Right ventricle myocardium inferior (tissue), 1 donor: ENCODE measurements at regions not wholly inside any gene's neighbourhood (a gene's known extent, or its start where the extent isn't known, plus 50 kb on each side); places are given as distances from the start of the nearest gene placed in this dataset.
A peak's percentile ranks its signal among the peaks of the same experiment; 100 is the strongest.

Experiments used
- ATAC-seq: fragments of 200-7000 bp; cut with Tn5 transposase; one replicate; pipeline ENCODE4 v1.9.1; 2020; ENCODE audit warnings: mild to moderate bottlenecking, moderate library complexity
- DNase-seq: peaks from one replicate; pipeline ENCODE4 v3.0.0; 2021; ENCODE audit errors: missing footprints
- intact Hi-C: fragments of 100-400 bp; cut with DNase I; formaldehyde crosslinking; loops from one replicate; pipeline ENCODE4 v1.11.0; 2022
- donor health status: DM: no; HTN: yes; CAD: no; lungs with severe emphysema.

GRCh38 chr13:104015646-104016396 is 949.6 kb upstream of the SLC10A2 start:
- ATAC-seq: peak; percentile 56
- no peak for DNase-seq
- intact Hi-C loops: no loop called here

GRCh38 chr13:104014803-104015645 is 948.8 kb upstream of the SLC10A2 start:
- DNase-seq (no peak), ATAC-seq (peak; percentile 37)
- intact Hi-C loops: no loop called here

GRCh38 chr13:104011505-104012241 is 945.5 kb upstream of the SLC10A2 start:
- no peak for DNase-seq
- intact Hi-C loops: no loop called here
- ATAC-seq: no peak

GRCh38 chr13:104008541-104009435 is 942.6 kb upstream of the SLC10A2 start:
- DNase-seq (no peak), ATAC-seq (no peak)
- intact Hi-C loops: no loop called here

GRCh38 chr13:104008075-104008474 is 941.9 kb upstream of the SLC10A2 start:
- intact Hi-C loops: no loop called here
- ATAC-seq (no peak), DNase-seq (no peak)

- no peak for DNase-seq
- intact Hi-C loops: no loop called here
- no peak for ATAC-seq
Observed at GRCh38 chr13:104006625-104007075, 940.4 kb upstream of the SLC10A2 start.

GRCh38 chr13:104004572-104004971 is 938.4 kb upstream of the SLC10A2 start:
- intact Hi-C loops: no loop called here
- ATAC-seq (no peak), DNase-seq (no peak)

- intact Hi-C loops: no loop called here
- ATAC-seq: no peak
- DNase-seq: no peak
Observed at GRCh38 chr13:104002216-104002615, 936.0 kb upstream of the SLC10A2 start.

- ATAC-seq: no peak
- no peak for DNase-seq
- intact Hi-C loops: no loop called here
Observed at GRCh38 chr13:104001766-104002165, 935.5 kb upstream of the SLC10A2 start.

- ATAC-seq (no peak), DNase-seq (no peak)
- intact Hi-C loops: no loop called here
Observed at GRCh38 chr13:103996733-103997132, 930.5 kb upstream of the SLC10A2 start.

- intact Hi-C loops: no loop called here
Observed at GRCh38 chr13:103983948-103984347, 917.7 kb upstream of the SLC10A2 start.

GRCh38 chr13:103976371-103976770 is 910.2 kb upstream of the SLC10A2 start:
- no peak for DNase-seq
- ATAC-seq: no peak
- intact Hi-C loops: no loop called here

More at GRCh38 chr13:103983948-103984347, 917.7 kb upstream of the SLC10A2 start:
- DNase-seq (no peak), ATAC-seq (no peak)

- no peak for ATAC-seq
- intact Hi-C loops: no loop called here
- no peak for DNase-seq
Observed at GRCh38 chr13:103973740-103974139, 907.5 kb upstream of the SLC10A2 start.

- DNase-seq (no peak), ATAC-seq (no peak)
- intact Hi-C loops: no loop called here
Observed at GRCh38 chr13:103969520-103970050, 903.4 kb upstream of the SLC10A2 start.

- ATAC-seq (no peak), DNase-seq (no peak)
Observed at GRCh38 chr13:103965506-103966243, 899.5 kb upstream of the SLC10A2 start.

GRCh38 chr13:103961784-103962183 is 895.6 kb upstream of the SLC10A2 start:
- ATAC-seq: no peak
- intact Hi-C loops: no loop called here

More at GRCh38 chr13:103965506-103966243, 899.5 kb upstream of the SLC10A2 start:
- intact Hi-C loops: no loop called here

GRCh38 chr13:103961129-103961528 is 894.9 kb upstream of the SLC10A2 start:
- DNase-seq: no peak
- no peak for ATAC-seq
- intact Hi-C loops: no loop called here

More at GRCh38 chr13:103961784-103962183, 895.6 kb upstream of the SLC10A2 start:
- no peak for DNase-seq
